Testis (tissue), 2 donors: ENCODE measurements at regions not wholly inside any gene's neighbourhood (a gene's known extent, or its start where the extent isn't known, plus 50 kb on each side); places are given as distances from the start of the nearest gene placed in this dataset.

Experiments used
- CTCF ChIP-seq, 3 experiments: fragments of 450-650 bp in 2 of 3; fragments of 200-600 bp in 1 of 3; sonication (generic) in 1 of 3; IDR thresholded peaks; one replicate each; pipeline ENCODE4 v1.5.1; 2016 to 2019; ENCODE audit warnings: antibody characterized with exemption in 3 of 3, mild to moderate bottlenecking in 2 of 3, moderate library complexity in 1 of 3
- POLR2A ChIP-seq: fragments of 450-650 bp; IDR thresholded peaks from one replicate; pipeline ENCODE4 v1.6.1; 2017; ENCODE audit warnings: antibody characterized with exemption, mild to moderate bottlenecking, moderate library complexity

- TF ChIP-seq CTCF (IDR thresholded peaks at IDR 0.05) (no peak), POLR2A (no peak)
Observed at GRCh38 chr15:57854531-57854930, 148.0 kb downstream of the POLR2M start.
